HCT116 (cell line): ENCODE measurements at regions not wholly inside any gene's neighbourhood (a gene's known extent, or its start where the extent isn't known, plus 50 kb on each side); places are given as distances from the start of the nearest gene placed in this dataset.

Source experiments
- ATAC-seq: fragments of 200-7000 bp; cut with Tn5 transposase; 2 replicates; pipeline ENCODE4 v1.9.1; 2020; ENCODE audit warnings: mild to moderate bottlenecking, moderate library complexity
- BruUV-seq: library from RNA; stranded (reverse); fragments of 400-500 nt; replicated peaks from 2 replicates; lab custom pipeline; 2021; lab: Mats Ljungman, UMichigan
- CTCF ChIA-PET: fragments of 300-600 bp; sonication (Branson Sonifier 250); formaldehyde crosslinking; loops from one replicate; lab custom pipeline; 2021; ENCODE audit warnings: antibody characterized with exemption; lab: Charles Lee
- POLR2A ChIA-PET: fragments of 300-600, 350-600 bp; sonication (Branson Sonifier 250); formaldehyde crosslinking; loops from one replicate; lab custom pipeline; 2021; ENCODE audit warnings: antibody characterized with exemption; lab: Charles Lee
- RAD21 ChIA-PET, 2 experiments: fragments of 300-600 bp; sonication (Branson Sonifier 250); formaldehyde crosslinking; loops; one replicate each; lab custom pipeline; 2023; ENCODE audit warnings: low total read pairs in 2 of 2; ENCODE audit not compliant: uncharacterized antibody in 2 of 2, unreplicated experiment in 2 of 2, low non-redundant PET in 1 of 2; lab: Charles Lee
- DNase-seq: peaks from one replicate; pipeline ENCODE4 v3.0.0-alpha.2; 2010; ENCODE audit warnings: low read depth, low spot score
- H2AFZ ChIP-seq: fragments of 200-600 bp; shearing (Covaris generic), sonication (generic); 2 replicates; pipeline ENCODE4 v1.6.1; 2017; ENCODE audit warnings: low read depth, mixed run types, mixed read lengths, antibody characterized with exemption, low read length; ENCODE audit not compliant: poor library complexity, severe bottlenecking
- H3K27ac ChIP-seq: 2 replicates; pipeline ENCODE4 v1.5.1; 2012; ENCODE audit warnings: low read depth, low read length
- H3K27me3 ChIP-seq: fragments of 200-600 bp; sonication (generic); 2 replicates; pipeline ENCODE4 v1.6.1; 2016; ENCODE audit warnings: mixed run types, low read length, mixed read lengths; ENCODE audit not compliant: insufficient read depth
- H3K36me3 ChIP-seq, 2 experiments: fragments of 200-500 bp in 1 of 2; fragments of 200-600 bp in 1 of 2; sonication (Bioruptor generic) in 1 of 2; sonication (generic) in 1 of 2; 2 replicates each; pipeline versions ENCODE4 v1.5.1 to v1.6.1; 2014 to 2016; ENCODE audit warnings: low read length in 2 of 2, inconsistent platforms in 1 of 2, mixed read lengths in 1 of 2, mixed run types in 1 of 2; ENCODE audit not compliant: insufficient read depth in 2 of 2, control insufficient read depth in 1 of 2
- H3K4me1 ChIP-seq, 2 experiments: fragments of 200-600 bp in 1 of 2; sonication (generic) in 1 of 2; 2 replicates each; pipeline versions ENCODE4 v1.5.1 to v1.6.1; 2012 to 2017; ENCODE audit warnings: low read length in 2 of 2, inconsistent platforms in 1 of 2, mild to moderate bottlenecking in 1 of 2, mixed read lengths in 1 of 2, mixed run types in 1 of 2, moderate library complexity in 1 of 2; ENCODE audit not compliant: insufficient read depth in 2 of 2, control insufficient read depth in 1 of 2
- H3K4me2 ChIP-seq: fragments of 200-600 bp; sonication (generic); 2 replicates; pipeline ENCODE4 v1.6.1; 2017; ENCODE audit warnings: mixed run types, low read length, mixed read lengths
- H3K4me3 ChIP-seq, 2 experiments: fragments of 200-600 bp in 1 of 2; sonication (generic) in 1 of 2; replicated peaks in 1 of 2; 2 replicates each; pipeline ENCODE4 v1.5.1; 2011 to 2016; ENCODE audit warnings: low read length in 2 of 2, control low read depth in 1 of 2, low read depth in 1 of 2, mild to moderate bottlenecking in 1 of 2, mixed read lengths in 1 of 2, mixed run types in 1 of 2
- H3K79me2 ChIP-seq: fragments of 200-600 bp; sonication (generic); 2 replicates; pipeline ENCODE4 v1.6.1; 2017; ENCODE audit warnings: mild to moderate bottlenecking, mixed run types, low read length, moderate library complexity, mixed read lengths; ENCODE audit not compliant: insufficient read depth
- H3K9ac ChIP-seq: fragments of 200-600 bp; sonication (generic); 2 replicates; pipeline ENCODE4 v1.6.1; 2016; ENCODE audit warnings: low read length, mixed read lengths
- H3K9me2 ChIP-seq: fragments of 200-600 bp; sonication (generic), shearing (Covaris generic); 2 replicates; pipeline ENCODE4 v1.6.1; 2017; ENCODE audit warnings: mixed run types, mild to moderate bottlenecking, moderate library complexity; ENCODE audit not compliant: insufficient read depth
- H3K9me3 ChIP-seq, 2 experiments: fragments of 200-500 bp in 1 of 2; fragments of 200-600 bp in 1 of 2; sonication (Bioruptor generic) in 1 of 2; sonication (generic) in 1 of 2; 2 replicates each; pipeline ENCODE4 v1.6.1; 2014 to 2017; ENCODE audit warnings: low read length in 2 of 2, mixed read lengths in 2 of 2, inconsistent platforms in 1 of 2, low read depth in 1 of 2, mild to moderate bottlenecking in 1 of 2, mixed run types in 1 of 2, moderate library complexity in 1 of 2; ENCODE audit not compliant: control insufficient read depth in 1 of 2, insufficient read depth in 1 of 2
- H4K20me1 ChIP-seq: fragments of 200-600 bp; sonication (generic), shearing (Covaris generic); 2 replicates; pipeline ENCODE4 v1.6.1; 2017; ENCODE audit warnings: mixed run types, mild to moderate bottlenecking, moderate library complexity; ENCODE audit not compliant: insufficient read depth
- ATF3 ChIP-seq: IDR thresholded peaks from 2 replicates; pipeline ENCODE4 v1.6.1; 2012
- CBX3 ChIP-seq: IDR thresholded peaks from 2 replicates; pipeline ENCODE4 v1.6.1; 2012; ENCODE audit warnings: low read depth
- EZH2 ChIP-seq: fragments of 200-600 bp; sonication (generic); IDR thresholded peaks from 2 replicates; pipeline ENCODE4 v1.6.1; 2017; ENCODE audit warnings: antibody characterized with exemption, mixed run types
- POLR2A ChIP-seq: IDR thresholded peaks from 2 replicates; pipeline ENCODE4 v1.7.0; 2011; ENCODE audit warnings: borderline replicate concordance; ENCODE audit not compliant: insufficient read depth, insufficient read length; ENCODE audit errors: extremely low read depth
- POLR2AphosphoS5 ChIP-seq: IDR thresholded peaks from 2 replicates; pipeline ENCODE4 v1.6.1; 2011; ENCODE audit warnings: mild to moderate bottlenecking, low read depth, low read length, moderate library complexity
- RAD21 ChIP-seq: IDR thresholded peaks from 2 replicates; pipeline ENCODE4 v1.6.1; 2012; ENCODE audit warnings: low read depth, mild to moderate bottlenecking
- REST ChIP-seq: IDR thresholded peaks from 2 replicates; pipeline ENCODE4 v1.6.1; 2012; ENCODE audit warnings: low read depth
- SIN3A ChIP-seq: IDR thresholded peaks from 2 replicates; pipeline ENCODE4 v1.6.1; 2012; ENCODE audit warnings: low read depth
- SP1 ChIP-seq: IDR thresholded peaks from 2 replicates; pipeline ENCODE4 v1.6.1; 2012; ENCODE audit warnings: low read depth
- SRF ChIP-seq: IDR thresholded peaks from 2 replicates; pipeline ENCODE4 v1.6.1; 2012; ENCODE audit warnings: low read depth
- TCF7L2 ChIP-seq: IDR thresholded peaks from 2 replicates; pipeline ENCODE4 v1.7.0; 2011; ENCODE audit warnings: borderline replicate concordance, inconsistent platforms; ENCODE audit not compliant: insufficient read depth, insufficient read length; ENCODE audit errors: extremely low read depth
- YY1 ChIP-seq: IDR thresholded peaks from 2 replicates; pipeline ENCODE4 v1.6.1; 2011; ENCODE audit warnings: low read length, low read depth, moderate library complexity, mild to moderate bottlenecking; ENCODE audit not compliant: insufficient replicate concordance; ENCODE audit errors: extremely low read depth
- ZNF274 ChIP-seq: fragments of 200-500 bp; sonication (Bioruptor generic); IDR thresholded peaks from 2 replicates; pipeline ENCODE4 v1.6.1; 2014; ENCODE audit warnings: mild to moderate bottlenecking, low read depth, low read length, inconsistent platforms
- intact Hi-C: fragments of 100-400 bp; cut with micrococcal nuclease; formaldehyde crosslinking; loops from 2 replicates; pipeline ENCODE4 v1.10.0; 2022
- TF ChIP-seq, protein P1 (sequence below): IDR thresholded peaks from 2 replicates; pipeline ENCODE4 v1.6.1; 2011; ENCODE audit warnings: mild to moderate bottlenecking, low read length, moderate library complexity; ENCODE audit not compliant: insufficient replicate concordance; ENCODE audit errors: extremely low read depth

DNA sequence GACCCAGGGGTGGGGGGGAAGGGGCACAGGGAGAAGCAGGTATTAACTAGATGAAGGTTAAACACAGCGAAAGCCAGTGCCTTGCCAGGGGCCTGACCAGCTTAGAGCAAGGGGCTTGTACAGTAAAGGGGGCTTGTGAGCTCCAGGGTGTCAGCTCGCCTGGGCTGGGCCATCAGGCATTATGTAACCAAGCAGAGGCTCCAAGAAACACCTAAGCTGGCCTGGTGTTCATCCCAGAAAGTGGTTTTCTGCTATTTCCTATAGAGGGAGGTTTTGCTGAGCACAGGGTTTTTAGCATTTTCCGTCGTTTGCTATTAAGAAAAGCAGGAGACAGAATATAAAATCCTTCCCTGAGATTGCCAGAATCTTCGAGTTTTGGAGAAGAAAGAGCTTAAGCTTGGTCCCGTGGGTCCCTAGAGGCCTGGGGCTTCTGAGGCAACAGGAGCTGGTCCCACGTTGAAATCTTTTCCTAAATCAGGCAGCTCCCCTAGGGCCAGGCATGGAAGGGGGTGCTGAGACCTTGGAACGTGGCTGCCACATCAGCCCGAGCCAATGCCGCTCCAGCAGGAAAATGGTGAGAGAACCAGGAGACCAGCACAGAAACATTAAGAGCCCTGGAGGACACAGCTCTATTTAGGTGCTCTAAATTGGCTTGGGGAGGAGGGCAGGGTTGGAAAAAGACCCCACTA is 71.4 kb downstream of the ISG20 start:
- no peaks in the 10 kb centered on the region for H3K9me3 ChIP-seq
- RAD21 ChIA-PET: no interaction called here
- POLR2A ChIA-PET: no interaction called here
- no peaks in the 10 kb centered on the region for H3K4me1 ChIP-seq
- intact Hi-C loops: no loop called here
- ATAC-seq: no peak
- H3K9me2 ChIP-seq: no peaks in the 10 kb centered on the region
- H3K4me2 ChIP-seq: no peak overlapping the region
- peaks cover 62% of the 10 kb centered on the region; the same call in 1 of the 2 replicates for H3K27me3 ChIP-seq
- H3K4me3 ChIP-seq: no peak overlapping the region
- H3K36me3 ChIP-seq: no peaks in the 10 kb centered on the region
- H4K20me1 ChIP-seq: no peaks in the 10 kb centered on the region
- TF ChIP-seq TCF7L2 (no peak), YY1 (no peak), ATF3 (no peak), RAD21 (no peak), ZNF274 (no peak), EZH2 (no peak), POLR2A (no peak), SRF (no peak)
- no peaks in the 10 kb centered on the region for H3K79me2 ChIP-seq
- no peak overlapping the region for H3K9ac ChIP-seq
- BruUV-seq: no TSS peak
- CTCF ChIA-PET: no interaction called here
- no peak for DNase-seq
- no peak overlapping the region for H3K27ac ChIP-seq
- no peak overlapping the region for H2AFZ ChIP-seq

- CTCF ChIA-PET: interaction anchor here (0.9 kb wide), 1 partner anchor 10 kb away, joined by 4 read pairs; no protein-coding TSS in a partner anchor
- TF ChIP-seq SP1 (no peak), POLR2AphosphoS5 (no peak), CBX3 (no peak), REST (no peak), TCF7L2 (no peak), ZNF274 (no peak), SIN3A (no peak)
- TF ChIP-seq, protein P1, sequence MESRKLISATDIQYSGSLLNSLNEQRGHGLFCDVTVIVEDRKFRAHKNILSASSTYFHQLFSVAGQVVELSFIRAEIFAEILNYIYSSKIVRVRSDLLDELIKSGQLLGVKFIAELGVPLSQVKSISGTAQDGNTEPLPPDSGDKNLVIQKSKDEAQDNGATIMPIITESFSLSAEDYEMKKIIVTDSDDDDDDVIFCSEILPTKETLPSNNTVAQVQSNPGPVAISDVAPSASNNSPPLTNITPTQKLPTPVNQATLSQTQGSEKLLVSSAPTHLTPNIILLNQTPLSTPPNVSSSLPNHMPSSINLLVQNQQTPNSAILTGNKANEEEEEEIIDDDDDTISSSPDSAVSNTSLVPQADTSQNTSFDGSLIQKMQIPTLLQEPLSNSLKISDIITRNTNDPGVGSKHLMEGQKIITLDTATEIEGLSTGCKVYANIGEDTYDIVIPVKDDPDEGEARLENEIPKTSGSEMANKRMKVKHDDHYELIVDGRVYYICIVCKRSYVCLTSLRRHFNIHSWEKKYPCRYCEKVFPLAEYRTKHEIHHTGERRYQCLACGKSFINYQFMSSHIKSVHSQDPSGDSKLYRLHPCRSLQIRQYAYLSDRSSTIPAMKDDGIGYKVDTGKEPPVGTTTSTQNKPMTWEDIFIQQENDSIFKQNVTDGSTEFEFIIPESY: no peak
These were observed 73.0 kb downstream of the ISG20 start for GRCh38 chr15:88711806-88712205.

More at GRCh38 chr15:88711806-88712205, 73.0 kb downstream of the ISG20 start:
- Histone ChIP-seq H3K79me2 (no peaks in the 10 kb centered on the region), H3K4me3 (no peak overlapping the region), H3K9me3 (no peaks in the 10 kb centered on the region), H3K27ac (no peak overlapping the region), H3K4me2 (no peak overlapping the region), H3K36me3 (no peaks in the 10 kb centered on the region), H3K9ac (no peak overlapping the region), H2AFZ (no peak overlapping the region), H3K27me3 (peaks cover 64% of the 10 kb centered on the region; the same call in 1 of the 2 replicates), H4K20me1 (no peaks in the 10 kb centered on the region), H3K9me2 (no peaks in the 10 kb centered on the region), H3K4me1 (no peaks in the 10 kb centered on the region)
- intact Hi-C loops: no loop called here
- RAD21 ChIA-PET: no interaction called here
- no peak for DNase-seq
- no TSS peak for BruUV-seq
- POLR2A ChIA-PET: no interaction called here
- ATAC-seq: no peak
